EH (cell line): ENCODE measurements at regions not wholly inside any gene's neighbourhood (a gene's known extent, or its start where the extent isn't known, plus 50 kb on each side); places are given as distances from the start of the nearest gene placed in this dataset.
"Not testable (repeated sequence)": the region's sequence is repeated elsewhere in the genome, so short reads cannot be mapped to it uniquely, and the experiment has no call there.

Experiments used
- DNase-seq: peaks from one replicate; pipeline ENCODE4 v3.0.0-alpha.2; 2015; ENCODE audit warnings: low read depth

DNA sequence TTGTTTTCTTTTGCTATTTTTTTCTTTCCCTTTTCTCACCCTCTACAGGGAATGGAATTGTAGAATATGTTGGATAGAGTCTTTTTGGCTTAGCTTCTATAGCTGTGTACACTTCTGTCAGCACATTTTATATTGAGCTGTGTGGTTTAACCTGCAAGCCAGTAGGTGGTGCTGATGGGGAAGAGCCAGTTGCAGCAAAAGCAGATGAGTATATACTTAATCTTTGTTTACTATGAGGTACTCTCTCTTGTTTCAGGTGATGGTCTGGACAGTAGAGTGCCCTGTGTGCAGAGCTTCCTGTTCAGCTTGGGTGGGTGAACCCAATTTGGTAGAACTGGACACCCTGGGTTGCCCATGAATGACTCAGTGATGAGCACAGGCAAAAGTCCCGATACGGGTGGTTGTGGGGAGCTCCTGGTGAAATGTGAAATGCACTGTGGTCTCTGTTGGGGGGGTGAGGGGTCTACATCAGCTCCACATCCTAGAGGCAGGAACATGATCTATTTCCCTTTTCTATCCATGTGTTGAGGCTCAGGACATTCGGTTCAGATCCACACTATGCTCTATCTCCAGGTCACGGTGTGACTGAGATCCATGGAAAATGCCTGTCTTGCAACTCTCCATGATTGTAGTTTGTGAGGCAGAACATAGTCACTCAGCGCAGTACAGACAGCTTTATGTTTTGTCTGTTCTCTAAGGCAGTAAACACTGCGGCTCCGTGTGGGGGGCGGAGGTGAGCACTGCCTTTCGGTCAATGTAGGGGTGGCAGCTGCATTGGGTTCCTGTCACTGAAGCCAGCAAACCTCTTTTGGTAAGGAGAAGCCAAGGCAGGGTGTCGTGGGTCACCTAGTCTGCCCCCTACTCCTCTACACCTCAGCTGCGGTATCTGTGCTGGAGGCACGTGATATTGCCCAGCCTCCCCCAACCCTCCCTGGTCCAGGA is 353.2 kb downstream of the PRR16 start:
- peak; percentile 23 for DNase-seq

DNA sequence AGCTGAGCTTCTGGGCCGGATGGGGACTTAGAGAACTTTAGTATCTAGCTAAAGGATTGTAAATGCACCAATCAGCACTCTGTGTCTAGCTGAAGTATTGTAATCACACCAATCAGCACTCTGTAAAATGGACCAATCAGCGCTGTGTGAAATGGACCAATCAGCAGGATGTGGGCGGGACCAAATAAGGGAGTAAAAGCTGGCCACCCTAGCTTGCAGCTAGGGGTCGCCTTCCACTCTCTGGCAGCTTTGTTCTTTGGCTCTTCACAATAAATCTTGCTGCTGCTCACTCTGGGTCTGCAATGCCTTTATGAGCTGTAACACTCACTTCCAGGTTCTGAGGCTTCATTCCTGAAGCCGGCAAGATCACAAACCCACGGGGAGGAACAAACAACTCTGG is 354.0 kb downstream of the PRR16 start:
- DNase-seq: no peak

DNA sequence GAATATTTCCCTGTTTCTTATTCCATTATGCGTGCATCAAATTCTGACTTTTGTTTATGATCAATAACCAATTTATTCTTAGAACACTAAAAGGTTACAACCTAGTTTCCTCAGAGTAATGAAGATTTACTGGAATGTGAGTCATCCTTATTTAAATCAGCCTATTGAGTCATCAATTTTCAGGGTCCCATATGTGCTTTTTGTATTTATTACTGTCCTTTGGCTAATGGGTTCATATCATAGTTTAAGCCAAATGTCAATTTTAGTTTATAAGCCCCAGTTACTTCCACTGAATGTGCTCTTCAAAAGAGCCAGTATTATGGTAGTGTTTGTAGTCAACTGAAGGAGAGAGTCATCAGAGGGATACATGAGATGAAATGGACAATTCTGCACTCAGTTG is 359.2 kb downstream of the PRR16 start:
- DNase-seq: no peak

DNA sequence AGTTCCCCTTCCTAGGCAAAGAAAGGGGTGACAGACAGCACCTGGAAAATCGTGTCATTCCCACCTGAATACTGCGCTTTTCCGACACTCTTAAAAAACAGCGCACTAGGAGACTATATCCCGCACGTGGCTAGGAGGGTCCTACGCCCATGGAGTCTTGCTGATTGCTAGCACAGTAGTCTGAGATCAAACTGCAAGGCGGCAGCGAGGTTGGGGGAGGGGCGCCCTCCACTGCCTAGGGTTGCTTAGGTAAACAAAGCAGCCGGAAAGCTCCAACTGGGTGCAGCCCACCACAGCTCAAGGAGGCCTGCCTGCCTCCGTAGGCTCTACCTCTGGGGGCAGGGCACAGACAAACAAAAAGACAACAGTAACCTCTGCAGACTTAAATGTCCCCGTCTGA is 367.5 kb downstream of the PRR16 start:
- not testable (repeated sequence) for DNase-seq

DNA sequence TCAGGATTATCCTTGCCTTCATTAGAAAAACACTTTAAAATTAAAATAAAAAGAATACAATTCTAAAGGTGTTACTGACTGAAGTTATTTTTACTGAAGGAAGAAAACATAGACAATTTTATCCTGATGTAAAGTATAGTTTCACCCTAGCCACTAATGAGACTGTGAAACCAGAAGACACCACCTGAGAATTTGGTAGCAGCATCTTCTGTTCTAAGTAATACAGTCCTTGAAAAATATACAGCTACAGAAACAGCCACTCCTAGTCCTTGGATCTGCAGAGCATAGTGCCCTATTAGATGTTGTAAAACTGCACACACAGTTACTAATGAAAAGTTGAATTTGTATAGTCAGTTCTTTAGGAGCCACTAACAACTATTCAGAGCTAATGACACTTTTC is 377.7 kb downstream of the PRR16 start:
- DNase-seq: no peak

DNA sequence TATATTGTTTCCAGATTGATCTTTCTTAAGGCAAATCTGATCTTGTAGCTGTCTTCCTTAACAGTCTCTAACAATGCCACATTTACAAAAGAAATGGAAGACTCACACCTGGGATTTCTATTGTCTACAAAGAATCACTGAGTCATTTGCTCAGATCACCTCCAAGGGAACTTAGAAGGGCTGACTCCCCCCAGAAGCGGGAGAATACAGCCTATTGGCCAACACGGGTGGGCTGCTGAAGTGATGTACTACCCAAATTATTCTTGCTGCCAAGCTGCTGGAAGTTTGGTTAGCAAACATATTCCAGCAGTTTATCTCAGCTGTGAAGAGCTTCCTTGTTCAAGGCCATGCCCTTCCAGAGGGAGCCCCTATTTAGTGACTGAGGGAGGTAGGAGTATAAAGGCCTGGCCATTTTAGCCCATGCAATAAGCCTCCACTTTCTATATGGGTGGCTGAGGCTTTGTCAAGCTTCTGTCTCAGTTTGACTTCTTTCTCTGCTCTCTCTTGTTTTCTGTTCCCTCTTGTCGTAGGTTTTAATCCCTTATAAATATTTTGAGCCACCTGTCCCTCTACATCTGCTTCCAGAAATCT is 379.4 kb downstream of the PRR16 start:
- DNase-seq: no peak

DNA sequence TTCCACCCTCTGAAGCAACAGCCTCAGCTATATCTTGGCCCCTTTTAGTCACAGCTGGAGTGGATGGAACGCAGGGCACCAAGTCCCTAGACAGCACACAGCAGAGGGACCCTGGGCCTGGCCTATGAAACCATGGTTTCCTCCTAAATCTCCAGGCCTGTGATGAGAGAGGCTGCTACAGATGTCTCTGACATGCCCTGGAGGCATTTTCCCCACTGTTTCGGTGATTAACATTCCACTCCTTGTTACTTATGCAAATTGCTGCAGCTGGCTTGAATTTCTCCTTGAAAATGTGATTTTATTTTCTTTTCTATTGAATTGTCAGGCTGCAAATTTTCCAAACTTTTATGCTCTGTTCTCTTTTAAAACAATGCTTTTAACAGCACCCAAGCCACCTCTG is 384.8 kb downstream of the PRR16 start:
- DNase-seq: peak; percentile 11

DNA sequence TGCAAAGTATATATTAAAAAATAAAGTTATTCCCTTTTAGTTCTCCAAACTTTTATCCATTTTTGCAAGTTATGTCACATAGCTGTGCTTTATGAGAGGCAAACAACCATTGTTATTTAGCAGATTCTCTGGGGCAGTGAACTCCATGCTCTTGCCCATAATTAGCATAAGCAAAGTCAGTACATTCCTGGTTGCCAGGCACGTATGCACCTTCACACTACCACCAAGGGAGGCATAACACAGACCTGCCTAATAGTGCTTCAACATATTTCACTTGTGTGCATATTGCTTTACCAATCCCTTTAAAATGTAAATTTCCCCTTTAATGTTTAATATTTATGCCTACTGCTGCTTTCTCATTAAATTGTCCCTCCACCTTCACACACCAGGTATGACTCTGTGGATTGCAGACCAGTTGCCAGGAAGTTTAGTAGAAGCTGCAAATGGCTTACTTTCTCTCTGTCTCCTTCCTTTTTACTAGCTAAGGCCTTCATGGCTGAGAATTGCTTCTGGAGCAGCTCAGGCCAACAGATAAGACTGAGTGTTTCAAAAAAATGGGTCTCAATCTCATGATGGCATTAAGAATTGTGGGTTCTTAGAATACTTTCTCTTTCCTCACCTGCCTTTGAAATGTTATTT is 388.2 kb downstream of the PRR16 start:
- no peak for DNase-seq

DNA sequence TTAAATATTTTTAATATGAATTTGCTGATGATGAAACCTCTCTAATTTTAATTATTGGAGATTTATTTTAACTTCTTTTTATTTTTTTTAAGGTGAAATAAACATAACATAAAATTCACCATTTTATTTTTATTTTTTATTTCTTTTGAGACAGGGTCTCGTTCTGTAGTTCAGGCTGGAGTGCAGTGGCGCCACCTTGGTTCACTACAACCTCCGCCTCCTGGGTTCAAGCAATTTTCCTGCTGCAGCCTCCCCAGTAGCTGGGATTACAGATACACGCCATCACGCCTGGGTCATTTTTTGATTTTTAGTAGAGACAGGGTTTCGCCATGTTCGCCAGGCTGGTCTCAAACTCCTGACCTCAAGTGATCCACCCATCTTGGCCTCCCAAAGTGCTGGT is 402.9 kb downstream of the PRR16 start:
- DNase-seq: no peak

DNA sequence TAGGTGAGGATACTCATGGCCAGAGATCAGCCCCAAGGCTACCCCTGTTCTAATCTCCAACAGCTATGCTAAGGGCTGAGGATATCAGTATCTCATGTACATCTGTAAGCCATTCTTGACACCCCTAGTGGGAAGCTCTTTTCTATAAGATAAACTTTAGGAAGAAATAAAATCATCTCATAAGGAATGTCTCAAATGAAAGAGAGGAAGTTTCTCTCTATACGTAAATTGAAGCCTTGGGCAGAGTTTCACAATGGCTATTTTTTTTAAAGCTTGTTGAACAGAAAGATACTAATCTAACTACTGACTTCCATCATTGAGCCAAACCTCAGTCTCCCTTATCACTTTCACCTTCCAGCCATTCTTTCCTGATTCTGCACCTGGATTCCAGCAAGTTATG is 405.7 kb downstream of the PRR16 start:
- no peak for DNase-seq

DNA sequence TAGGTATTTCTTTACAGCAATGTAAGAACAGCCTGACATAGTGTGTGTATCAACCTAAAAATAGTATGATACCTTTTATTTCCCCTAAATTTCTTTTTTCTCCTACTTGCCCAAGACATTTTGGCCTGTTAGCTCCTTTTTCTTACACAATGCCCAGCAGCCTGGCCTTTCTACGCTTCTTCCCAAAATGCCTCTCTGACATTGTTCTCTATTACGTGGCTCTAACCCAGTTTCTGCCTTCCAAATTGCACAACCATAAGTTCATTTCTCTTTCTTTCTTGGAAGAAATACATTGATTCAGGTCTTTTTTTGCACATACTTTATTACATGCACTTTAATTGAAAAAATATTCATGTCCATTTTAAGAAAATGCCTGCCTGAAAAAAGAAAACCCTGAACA is 408.2 kb downstream of the PRR16 start:
- no peak for DNase-seq

DNA sequence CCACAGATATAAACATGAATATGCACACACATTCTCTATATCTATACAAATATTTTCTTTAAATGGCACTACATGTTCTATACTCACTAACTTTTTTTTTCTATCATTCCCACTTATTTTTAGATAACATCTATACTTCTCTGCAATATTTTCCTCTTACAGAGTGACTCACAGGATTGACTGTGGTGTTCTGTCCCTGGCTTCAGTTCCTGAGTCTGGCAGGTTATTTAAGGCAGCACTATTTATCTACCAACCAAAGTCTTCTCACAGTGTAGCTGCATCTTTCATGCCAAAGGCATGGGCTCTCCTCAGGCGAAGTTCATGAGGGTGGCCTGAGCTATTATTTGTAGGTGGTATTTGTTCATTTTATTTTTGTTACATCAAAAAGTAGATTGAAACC is 409.0 kb downstream of the PRR16 start:
- DNase-seq: peak; percentile 3

DNA sequence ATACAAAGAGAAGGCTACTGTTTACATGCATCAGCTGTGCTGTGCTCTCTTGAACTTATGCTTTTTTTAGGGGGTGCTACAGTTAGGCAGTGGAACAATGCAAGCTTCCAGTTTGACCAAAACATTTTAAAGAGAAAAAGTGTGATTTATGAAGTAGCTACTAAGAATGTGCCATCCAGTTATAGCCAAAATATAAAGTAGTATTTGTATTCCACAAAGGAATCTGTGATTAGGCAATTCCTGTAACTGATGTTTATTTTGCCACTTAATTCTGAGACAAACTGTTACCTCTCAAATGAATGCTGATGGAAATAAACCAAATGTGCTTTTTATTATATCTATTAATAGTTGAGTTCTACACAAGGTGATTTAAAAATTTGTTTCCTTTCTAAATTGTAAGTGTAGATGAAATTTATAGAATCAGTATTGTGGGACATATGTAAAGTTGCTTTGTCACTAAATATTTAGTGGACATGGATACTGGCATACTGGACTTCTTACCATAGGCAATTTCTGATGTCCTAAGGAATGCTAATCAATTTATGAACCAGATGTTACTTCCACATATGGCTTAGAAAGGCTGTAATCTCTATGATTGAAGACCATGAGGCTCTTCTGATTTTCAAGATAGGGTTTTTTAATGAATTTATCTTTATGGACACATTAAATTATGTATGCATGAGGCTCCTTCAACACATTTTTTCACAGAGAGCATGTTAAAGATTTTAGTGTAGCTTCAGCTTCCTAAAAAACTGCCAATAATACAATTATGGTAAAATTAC is 410.2 kb downstream of the PRR16 start:
- DNase-seq: no peak

DNA sequence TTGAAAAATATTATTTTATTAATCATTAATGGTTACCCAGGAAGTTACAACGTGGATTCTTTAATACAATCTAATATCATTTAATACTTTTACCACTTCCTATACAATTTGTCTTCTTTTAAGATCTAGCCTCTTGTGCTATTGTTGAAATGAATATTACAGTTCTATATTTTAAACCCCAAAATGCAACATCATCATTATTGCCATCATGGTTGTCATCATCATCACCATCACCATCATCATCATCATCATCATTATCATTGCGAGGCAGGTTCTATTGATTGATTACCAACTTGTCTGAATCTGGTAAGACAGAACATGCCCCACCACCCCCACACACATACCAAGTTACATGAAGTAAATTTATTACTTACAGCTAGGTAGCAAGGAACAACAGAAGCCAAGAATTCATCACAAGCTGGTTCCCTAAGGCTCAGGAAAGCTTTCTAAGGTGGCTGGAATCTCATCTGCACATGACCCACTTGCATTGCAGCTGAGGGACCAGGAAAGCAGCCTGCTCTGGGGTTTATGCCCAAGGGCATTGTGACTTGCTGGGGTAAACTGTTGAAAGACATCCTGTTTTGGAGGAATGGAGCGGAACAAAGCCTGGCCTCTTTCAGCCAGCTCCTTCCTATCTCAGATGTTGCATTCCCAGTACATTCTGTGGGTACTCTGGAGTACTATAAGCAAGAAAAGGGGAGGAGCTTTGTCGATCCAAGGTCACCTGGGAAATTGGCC is 418.1 kb downstream of the PRR16 start:
- no peak for DNase-seq

DNA sequence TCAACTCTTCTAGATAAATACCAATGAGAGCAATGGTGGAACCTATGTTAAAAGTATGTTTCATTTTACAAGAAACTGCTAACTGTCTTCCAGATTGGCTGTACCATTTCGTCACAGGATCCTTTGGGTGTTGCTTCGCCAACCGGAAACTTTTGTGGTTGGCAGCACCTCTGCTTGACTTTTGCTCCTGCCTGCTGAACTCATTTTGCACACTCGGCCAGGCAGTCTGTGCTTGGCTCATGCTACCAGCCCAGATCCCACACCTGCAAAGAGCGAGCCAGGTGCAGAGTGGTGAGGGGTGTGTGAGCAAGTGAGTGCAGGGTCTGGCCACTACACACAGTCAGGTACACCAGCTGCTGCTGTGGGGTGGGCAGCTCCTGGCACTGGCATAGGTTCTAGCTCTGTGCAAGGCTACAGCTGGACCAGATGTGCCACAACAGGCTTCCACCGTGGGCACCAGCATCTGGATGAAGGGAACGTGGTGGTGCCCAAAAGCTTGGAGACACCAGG is 422.3 kb downstream of the PRR16 start:
- DNase-seq: no peak

DNA sequence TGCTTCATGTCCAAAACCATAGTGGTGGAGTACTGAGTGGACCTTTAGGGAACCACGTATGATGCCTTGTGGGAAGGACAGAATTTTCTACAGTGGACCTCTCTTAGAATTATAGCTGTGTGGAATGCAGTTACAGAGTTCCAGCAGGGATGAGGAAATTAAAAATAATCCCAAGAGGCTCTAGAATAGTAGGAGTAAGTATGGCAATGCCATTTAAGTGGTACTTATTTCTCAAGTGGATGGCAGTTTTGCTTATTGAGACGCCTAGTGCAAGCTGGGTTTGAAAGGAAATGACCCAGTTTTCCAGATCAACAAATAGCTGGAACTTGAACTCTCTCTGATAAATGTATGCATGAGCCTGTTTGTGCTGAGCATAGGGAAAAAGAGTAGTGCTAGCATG is 431.6 kb downstream of the PRR16 start:
- DNase-seq: no peak

DNA sequence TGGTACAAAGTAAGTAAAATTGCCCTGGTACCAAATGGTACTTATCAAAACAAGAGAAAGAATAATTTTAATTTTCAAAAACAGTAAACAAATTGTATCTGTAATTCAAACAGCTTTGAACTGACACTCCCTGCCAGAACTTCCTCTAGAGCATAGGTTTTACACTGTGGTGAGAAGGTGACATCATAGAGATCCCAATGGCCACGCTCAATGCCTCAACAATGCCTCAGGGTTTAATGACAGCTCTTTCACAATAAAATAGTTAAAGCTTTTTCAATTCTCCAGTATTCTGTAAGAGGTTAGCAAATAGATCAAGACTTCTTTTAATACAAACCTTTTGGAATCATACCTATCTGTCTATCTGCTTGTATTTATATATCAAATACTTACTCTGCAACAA is 437.1 kb downstream of the PRR16 start:
- DNase-seq: peak; percentile 1

DNA sequence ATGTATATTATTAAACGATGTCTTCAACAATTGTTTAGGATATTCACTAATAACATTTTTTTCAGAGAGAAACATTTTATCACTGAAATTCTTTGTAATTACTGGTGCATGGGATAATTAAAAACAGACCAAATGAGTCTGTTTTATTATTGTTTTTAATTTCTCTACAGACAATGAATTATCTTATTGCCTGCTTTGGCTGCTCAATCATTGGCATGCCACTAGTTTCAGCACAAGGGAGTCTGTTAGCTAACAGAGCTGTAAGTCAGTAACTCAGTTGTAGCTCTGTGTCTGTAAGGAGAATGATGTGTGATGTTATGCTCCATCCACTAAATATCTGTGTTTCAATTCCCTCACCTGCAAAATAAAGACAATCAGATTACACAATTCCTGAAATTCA is 443.9 kb downstream of the PRR16 start:
- no peak for DNase-seq

DNA sequence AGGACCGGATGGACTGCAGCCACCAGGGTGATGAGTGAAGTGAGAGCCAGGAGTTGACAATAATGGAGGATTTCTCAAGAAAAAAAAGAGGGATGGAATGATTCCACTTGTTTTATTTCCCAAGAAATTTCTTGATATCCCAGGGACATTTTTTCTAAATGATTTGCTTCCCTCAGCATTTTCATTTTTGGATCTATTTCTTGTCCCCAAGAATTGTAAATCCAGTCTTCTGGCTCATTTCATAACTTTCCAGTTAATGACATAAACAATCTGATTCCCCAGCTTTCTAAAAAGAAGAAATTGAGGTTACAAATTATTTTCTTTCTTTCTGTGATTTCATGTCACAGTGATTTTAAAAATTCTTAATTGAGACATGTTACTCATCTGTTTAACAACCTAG is 446.5 kb downstream of the PRR16 start:
- no peak for DNase-seq

DNA sequence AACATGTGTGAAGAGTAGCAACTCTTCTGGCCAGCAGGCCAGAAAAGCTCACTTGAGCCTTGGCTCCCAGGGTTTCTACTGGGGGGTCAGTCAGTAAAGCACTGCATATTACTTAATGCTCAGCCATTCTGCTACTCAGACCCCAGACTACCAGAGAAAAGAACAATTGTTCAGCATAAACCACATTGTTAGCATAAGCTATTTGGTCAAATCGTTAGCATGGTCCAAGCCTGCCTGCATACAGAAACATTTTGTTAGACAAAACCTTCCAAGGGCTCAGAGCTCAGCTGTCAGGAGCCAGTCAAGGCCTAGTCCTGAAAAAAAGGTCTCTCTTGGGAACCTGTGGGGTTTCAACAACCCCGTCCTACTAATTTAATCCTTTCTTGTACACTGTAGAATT is 449.3 kb downstream of the PRR16 start:
- DNase-seq: no peak

DNA sequence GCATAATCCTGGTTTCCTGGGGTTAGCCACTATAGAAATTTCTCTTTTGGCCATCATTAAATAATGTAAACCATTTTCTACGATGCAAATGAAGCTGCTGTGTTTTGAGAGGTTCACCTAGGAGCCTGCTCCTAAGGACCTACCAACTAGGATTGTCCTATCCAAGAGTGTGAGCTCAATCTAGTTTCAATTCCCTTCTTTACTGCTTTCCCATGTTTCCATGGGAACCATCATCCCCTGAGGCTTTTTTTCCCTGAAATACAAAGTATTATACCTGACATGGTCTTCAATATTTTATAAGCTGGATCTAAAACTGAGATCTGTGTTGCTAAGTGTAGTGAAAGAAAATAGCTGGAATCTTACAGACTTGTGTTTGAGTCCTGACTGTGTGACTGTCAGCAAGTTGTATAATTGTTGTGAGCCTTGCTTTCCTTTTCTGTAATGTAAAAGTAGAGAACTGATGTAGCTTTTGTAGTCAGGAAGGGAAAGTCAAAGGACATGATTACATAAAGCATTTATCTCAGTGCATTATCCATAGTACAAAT is 453.2 kb downstream of the PRR16 start:
- DNase-seq: no peak
